Inflammatory macrophage (primary cell): ENCODE measurements at regions not wholly inside any gene's neighbourhood (a gene's known extent, or its start where the extent isn't known, plus 50 kb on each side); places are given as distances from the start of the nearest gene placed in this dataset.
A peak's percentile ranks its signal among the peaks of the same experiment; 100 is the strongest.

Source experiments
- DNase-seq, 2 donors: peaks; one replicate each; pipeline ENCODE4 v3.0.0-alpha.2; 2020 to 2022

DNA sequence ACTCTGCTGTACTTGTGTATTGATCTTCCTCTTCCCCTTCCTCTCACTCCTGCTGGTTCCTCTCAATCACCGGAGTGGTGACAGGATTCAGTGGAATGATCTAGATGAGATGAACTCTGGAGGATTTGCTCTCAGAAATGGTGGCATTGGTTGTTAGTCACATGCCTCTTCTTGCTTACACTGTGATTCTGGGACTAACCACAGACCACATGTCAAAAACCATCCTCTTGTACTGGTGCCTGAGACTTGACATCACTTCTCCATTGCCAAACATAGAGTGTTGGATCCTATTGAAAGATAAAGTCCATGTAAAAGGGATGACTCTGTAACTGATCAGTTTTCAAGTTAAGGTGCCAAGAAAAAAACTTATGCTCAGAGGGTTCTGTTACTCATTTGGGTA is 506.5 kb downstream of the DMAC1 start:
- no peak for DNase-seq

- no peak for DNase-seq
These were observed 509.8 kb downstream of the DMAC1 start for GRCh38 chr9:7289773-7290172.

GRCh38 chr9:7287986-7288385 is 511.6 kb downstream of the DMAC1 start:
- DNase-seq: no peak

- no peak for DNase-seq
These were observed 512.5 kb downstream of the DMAC1 start for GRCh38 chr9:7287065-7287464.

DNA sequence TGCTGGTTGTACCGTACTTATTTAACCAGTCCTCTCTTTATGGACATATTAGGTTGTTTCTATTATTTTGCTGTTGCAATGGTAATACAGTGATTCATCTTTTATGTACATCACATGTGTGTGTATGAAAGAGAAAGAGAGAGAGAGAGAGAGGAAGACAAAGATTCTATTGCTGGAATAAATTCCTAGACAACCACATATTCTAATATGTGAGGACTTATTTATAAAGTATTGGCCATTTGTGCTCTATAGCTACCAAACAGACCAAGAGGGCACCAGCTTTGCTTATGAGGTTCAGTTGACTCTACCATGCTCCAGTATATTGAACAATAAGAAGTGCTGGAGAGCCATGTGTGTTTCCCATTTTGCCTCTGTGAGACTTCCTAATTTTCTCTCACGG is 513.5 kb downstream of the DMAC1 start:
- DNase-seq: no peak

DNA sequence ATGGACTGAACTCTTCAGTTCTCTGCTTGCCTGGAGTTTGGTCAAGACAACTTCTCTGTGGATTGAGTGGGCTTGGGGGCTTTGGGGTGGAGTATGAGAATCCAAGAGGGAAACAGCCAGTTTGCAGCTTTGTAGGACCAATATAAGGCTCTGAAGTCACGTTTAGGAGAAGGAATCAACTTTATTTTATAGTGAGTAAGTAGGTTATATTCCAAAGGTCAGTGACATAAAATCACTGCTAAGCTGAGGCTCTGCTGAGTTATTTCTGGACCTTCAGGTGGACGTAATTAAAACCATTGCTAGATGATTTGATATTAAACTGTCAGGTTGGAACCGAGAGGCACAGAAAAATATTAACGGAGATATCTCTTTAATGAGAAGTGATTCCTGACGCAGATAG is 514.4 kb downstream of the DMAC1 start:
- no peak for DNase-seq

DNA sequence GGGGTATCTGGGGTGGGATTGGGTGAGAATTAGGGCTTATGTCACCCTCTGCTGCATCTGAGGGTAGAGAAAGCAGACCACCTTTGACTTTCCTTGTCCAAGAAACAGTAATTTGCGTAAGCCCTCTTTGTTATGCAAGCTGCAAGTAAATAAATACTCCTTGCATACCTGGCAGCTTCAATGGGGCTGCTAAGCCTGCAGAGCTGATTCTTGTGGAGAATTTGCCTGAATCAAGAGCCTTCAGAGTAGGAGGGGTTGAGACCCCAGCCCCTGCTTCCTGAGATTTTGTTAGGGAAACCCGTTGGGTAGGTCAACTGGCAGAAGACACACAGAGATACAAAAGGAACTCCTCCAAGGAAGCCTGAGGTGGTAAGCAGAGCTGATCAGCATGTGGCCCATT is 515.1 kb downstream of the DMAC1 start:
- no peak for DNase-seq

DNA sequence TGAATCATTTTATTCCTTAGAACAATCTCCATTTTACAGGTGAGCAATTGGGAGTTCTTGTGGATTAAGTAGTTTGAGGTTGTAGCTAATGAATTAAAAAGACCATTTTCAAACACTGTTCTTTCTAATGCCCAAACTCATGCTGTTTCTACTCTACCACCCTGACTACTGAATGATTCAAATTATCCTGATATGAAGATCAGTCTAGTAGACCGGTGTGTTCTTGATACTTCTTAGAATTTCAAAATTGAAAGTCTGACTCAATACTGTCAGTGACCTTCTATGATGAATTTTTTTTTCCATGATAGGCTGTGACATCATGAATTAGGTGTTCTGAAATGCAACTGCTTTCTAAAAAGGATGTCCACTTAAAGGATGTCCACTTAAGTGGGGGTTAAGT is 515.5 kb downstream of the DMAC1 start:
- DNase-seq: no peak

DNA sequence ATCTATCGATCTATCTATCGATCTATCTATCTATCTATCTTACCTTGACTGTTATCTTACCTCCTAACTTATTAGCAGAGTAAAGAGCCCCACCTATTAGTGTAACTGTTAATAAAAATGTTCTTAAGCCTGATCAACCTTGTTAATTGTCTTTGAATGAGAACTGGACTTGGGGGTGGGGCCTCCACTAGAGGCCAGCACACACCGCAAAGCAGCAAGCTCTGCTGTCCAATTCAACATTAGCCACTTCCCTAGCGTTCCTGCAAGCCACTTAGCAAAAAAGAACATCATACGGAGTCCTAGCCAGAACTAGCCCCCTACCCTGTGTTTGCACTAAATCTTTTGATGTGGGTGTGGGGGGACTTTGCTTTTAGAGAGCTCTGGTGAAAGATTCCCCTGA is 515.8 kb downstream of the KDM4C start:
- DNase-seq: no peak

- no peak for DNase-seq
These were observed 509.3 kb downstream of the KDM4C start for GRCh38 chr9:7266911-7267595.

DNA sequence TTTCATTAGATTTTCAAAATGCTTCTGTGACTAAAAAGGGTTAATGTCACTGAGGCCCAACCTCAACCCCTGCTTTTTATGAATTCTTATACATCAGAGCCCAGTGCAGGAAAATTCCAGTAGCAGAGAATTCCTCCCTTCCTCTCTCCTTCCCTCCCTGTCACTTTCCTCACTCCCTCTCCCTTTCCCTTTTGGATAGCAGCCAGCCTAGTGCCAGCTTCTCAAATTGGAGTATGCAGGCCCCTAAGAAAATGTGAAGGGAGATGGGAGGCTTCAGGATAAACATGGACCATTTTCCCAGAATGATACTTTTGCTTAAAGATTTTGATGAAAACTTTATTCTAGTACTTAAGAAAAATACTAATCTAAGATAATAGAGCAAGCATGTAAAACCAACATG is 507.4 kb downstream of the KDM4C start:
- DNase-seq: no peak

GRCh38 chr9:7259544-7260241 is 501.9 kb downstream of the KDM4C start:
- DNase-seq: no peak

GRCh38 chr9:7258688-7259396 is 501.1 kb downstream of the KDM4C start:
- no peak for DNase-seq

GRCh38 chr9:7246917-7247522 is 489.2 kb downstream of the KDM4C start:
- no peak for DNase-seq

- no peak for DNase-seq
These were observed 488.3 kb downstream of the KDM4C start for GRCh38 chr9:7245976-7246580.

- no peak for DNase-seq
These were observed 486.1 kb downstream of the KDM4C start for GRCh38 chr9:7243838-7244237.

DNA sequence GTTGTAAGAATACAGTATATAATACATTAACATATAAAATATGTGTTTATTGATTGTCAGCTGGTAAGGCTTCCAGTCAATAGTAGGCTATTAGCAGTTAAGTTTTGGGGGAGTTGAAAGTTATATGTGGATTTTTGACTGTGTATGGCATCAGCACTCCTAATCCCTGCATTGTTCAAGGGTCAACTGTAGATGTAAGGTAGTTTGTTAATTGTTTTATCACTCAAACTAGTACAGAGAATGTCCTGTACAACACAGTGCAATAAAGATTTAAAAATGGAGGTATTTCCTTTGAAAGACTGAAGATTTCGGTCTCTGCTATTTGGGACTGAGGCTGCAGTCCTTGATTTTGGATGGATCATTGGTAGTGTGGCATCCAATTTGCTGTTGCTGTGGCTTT is 484.4 kb downstream of the KDM4C start:
- DNase-seq: no peak

GRCh38 chr9:7241694-7242093 is 483.9 kb downstream of the KDM4C start:
- no peak for DNase-seq

DNA sequence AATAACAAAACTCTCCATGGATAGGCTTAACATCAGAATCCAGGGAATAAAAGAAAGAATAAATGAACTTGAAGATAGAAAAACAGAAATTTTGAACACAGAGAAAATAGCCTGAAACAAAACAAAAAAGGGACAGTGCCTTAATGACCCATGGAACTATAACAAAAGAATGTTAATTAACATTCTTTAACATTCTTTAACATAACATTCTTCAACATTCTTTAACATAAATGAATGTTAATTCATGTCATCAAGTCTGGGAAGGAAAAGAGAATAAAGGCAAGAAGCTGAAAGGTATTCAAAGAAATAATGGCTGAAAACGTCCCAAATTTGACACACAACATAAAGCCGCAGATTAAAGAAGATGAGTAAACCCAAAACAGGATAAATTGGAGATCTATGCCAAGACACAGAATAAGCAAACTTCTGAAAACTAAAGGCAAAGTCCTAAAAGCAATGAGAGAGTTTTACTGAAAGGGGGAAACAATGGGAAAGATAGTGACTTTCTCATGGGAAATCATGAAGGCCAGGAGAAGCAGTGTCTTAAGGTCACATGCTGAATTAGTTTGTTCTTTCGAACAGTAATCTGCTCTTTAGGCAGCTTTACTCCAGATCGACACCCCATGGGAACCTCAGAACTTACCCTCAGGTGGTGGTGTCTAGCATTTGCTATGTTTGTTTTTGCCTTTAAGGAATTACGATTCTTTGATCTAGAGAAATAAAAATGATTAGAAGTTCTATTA is 483.0 kb downstream of the KDM4C start:
- no peak for DNase-seq

DNA sequence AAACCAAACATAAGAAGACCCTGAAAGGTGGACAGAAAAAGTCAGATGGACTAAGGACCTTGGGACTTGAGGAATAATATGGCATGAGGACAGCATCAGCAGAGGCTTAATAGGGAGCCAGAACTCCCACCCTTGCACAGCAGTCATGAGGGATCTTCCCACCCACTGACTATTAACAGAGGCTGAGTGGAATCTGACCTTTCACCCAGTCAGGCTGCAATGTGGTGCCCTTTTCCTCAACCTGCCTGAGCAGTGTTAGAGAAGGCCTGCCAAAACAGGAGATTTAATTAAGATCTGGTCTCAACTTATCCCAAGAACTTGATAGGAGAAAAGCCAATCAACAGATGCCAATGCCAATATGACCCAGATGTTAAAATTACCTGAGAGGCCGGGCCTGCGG is 481.9 kb downstream of the KDM4C start:
- peak in 1 of 2 donors; percentile 14 for DNase-seq

DNA sequence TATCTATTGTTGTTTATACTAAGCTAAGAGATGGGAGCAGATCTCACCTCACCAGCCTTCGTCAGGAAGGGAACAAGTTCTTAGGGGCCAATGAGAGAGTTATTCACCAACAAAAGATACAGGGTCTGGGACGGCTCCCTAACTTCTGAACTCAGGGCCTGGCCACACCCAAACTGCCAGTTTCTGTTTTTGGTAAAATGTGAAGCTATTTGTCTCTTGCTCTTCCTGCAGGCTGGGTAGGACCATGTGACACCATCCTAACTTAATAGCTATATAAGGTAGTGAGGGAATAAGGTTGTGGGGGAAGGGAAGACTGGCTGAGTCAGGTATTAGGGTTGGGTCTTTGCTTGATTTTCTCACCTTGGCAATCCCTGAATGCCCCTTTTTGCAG is 480.5 kb downstream of the KDM4C start:
- DNase-seq: no peak

DNA sequence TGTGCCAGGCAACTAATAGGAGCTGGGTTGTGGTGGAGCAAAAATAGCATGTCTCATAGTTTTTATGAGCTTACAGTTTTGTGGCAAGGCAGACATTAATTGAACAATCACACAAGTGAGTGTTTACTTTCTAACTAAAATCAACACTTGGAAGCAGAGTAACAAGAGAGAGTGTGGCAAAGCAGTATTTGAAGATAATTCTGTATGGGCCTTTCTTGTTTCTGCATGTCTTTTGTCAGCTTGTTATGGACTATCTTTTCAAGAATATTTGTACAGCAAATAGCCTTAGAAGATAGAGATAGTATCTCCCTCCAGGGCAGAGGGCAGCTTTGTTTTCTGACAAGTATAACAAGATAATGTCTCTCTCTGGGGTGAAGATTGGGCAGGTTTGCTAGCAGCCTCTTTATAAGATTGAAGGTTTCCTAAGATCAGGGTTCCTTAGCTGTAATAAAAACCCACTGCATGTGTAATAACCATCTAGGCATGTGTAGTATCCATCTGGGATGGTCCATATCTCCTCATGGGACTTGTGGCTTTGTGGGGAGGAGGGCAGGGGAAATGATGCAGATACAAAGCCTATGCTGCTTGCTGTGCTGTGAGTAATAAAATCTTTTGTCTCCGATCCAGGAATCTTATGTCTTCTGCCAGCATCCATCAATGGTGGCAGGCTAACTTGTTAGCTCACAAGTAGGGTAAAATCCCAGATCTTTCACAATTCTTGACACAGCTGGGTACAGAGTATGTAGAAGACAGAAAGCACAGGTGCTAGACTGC is 479.9 kb downstream of the KDM4C start:
- DNase-seq: no peak
